Peyer's patch (tissue), 4 donors: ENCODE measurements at regions not wholly inside any gene's neighbourhood (a gene's known extent, or its start where the extent isn't known, plus 50 kb on each side); places are given as distances from the start of the nearest gene placed in this dataset.

Experiments used
- CTCF ChIP-seq, 6 experiments: fragments of 450-650 bp in 4 of 6; fragments of 200-600 bp in 2 of 6; sonication (generic) in 1 of 6; IDR thresholded peaks; one replicate each; pipeline ENCODE4 v1.5.1; 2017 to 2019; ENCODE audit warnings: antibody characterized with exemption in 6 of 6, mild to moderate bottlenecking in 3 of 6, moderate library complexity in 1 of 6
- POLR2A ChIP-seq, 2 donors: fragments of 450-650 bp; IDR thresholded peaks; one replicate each; pipeline ENCODE4 v1.5.1; 2017; ENCODE audit warnings: antibody characterized with exemption in 2 of 2, mild to moderate bottlenecking in 2 of 2, moderate library complexity in 2 of 2

- TF ChIP-seq CTCF (IDR thresholded peaks at IDR 0.05) (no peak), POLR2A (IDR thresholded peaks at IDR 0.05) (no peak)
Measured at GRCh38 chr18:30510882-30511281, 531.7 kb downstream of the DSC3 start.
